NCI-H524 treated with DMSO at 0.1 percent for 48 hours (cell line): ENCODE measurements at regions not wholly inside any gene's neighbourhood (a gene's known extent, or its start where the extent isn't known, plus 50 kb on each side); places are given as distances from the start of the nearest gene placed in this dataset.

Experiments
- DNase-seq: peaks from one replicate; lab custom pipeline; 2025; lab: John Stamatoyannopoulos, UW

GRCh38 chr18:41540237-41540871 is 414.7 kb upstream of the PIK3C3 start:
- DNase-seq, result no peak

- DNase-seq, result no peak
Observed at GRCh38 chr18:41538751-41539150, 416.3 kb upstream of the PIK3C3 start.

GRCh38 chr18:41537666-41538065 is 417.4 kb upstream of the PIK3C3 start:
- no peak for DNase-seq

- DNase-seq, result no peak
Observed at GRCh38 chr18:41532344-41533086, 422.5 kb upstream of the PIK3C3 start.

GRCh38 chr18:41530970-41531369 is 424.1 kb upstream of the PIK3C3 start:
- DNase-seq, result no peak

DNA sequence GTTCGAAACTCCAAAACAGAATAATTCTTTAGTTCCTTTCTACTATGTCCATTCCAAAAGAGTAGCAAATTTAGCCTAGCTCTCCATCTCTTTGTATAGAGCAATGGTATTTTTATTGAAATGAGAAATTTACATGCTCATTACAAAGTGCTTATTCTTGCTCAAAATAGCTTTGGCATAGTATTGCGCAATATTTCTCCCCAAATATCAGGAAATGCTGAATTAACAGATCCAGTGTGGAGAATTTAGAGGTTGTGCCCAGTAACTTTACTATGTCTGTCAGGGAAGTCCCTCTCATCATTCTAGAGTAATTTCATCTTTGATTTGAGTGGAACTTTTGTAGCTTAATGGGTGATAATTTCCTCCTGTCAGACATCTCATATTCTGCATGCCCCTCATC is 425.9 kb upstream of the PIK3C3 start:
- DNase-seq, result no peak

- DNase-seq, result no peak
Observed at GRCh38 chr18:41526054-41526453, 429.0 kb upstream of the PIK3C3 start.

GRCh38 chr18:41524674-41525470 is 430.2 kb upstream of the PIK3C3 start:
- DNase-seq, result no peak

DNA sequence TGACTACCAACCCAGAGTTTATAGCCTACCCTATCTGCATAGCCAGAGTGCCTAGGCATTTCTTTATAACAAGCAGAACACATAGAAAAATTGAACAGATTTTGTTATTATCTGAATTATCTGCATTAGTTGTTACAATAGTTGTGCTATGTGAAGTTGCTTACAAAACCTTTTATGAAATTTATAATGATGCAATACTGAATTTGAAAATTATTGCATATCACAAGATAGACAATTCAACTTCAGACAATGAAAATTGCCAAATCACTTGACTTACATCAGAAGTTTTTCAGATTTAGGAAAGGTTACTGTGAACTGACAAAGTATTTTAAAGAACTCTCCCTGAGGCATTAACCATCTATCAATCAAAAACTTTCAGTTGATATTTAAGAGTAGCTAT is 437.9 kb upstream of the PIK3C3 start:
- DNase-seq, result no peak

DNA sequence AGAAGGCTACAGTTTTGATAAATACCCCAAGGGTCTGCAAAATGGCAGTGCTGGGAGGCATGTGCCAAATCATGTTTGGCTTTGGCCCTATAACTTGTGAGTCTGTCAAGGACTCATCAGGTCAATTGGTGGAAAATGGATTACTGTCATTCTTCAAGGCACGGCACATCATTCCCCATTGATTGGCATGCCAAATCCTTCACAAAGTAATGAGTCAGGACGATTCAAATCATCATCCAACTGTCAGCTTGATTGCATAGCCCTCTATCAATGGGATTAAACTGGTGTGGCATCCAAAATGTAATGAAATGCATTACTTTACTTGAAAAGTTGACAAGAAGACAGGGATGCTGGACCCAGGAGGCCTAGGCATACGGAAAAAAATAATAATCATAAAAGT is 441.6 kb upstream of the PIK3C3 start:
- DNase-seq, result no peak

GRCh38 chr18:41504316-41504715 is 450.7 kb upstream of the PIK3C3 start:
- DNase-seq, result no peak

GRCh38 chr18:41501848-41502247 is 453.2 kb upstream of the PIK3C3 start:
- DNase-seq, result no peak

- no peak for DNase-seq
Observed at GRCh38 chr18:41499345-41499744, 455.7 kb upstream of the PIK3C3 start.

- no peak for DNase-seq
Observed at GRCh38 chr18:41490861-41491260, 464.2 kb upstream of the PIK3C3 start.

- DNase-seq, result no peak
Observed at GRCh38 chr18:41486575-41486974, 468.5 kb upstream of the PIK3C3 start.

GRCh38 chr18:41484069-41484468 is 471.0 kb upstream of the PIK3C3 start:
- DNase-seq, result no peak

DNA sequence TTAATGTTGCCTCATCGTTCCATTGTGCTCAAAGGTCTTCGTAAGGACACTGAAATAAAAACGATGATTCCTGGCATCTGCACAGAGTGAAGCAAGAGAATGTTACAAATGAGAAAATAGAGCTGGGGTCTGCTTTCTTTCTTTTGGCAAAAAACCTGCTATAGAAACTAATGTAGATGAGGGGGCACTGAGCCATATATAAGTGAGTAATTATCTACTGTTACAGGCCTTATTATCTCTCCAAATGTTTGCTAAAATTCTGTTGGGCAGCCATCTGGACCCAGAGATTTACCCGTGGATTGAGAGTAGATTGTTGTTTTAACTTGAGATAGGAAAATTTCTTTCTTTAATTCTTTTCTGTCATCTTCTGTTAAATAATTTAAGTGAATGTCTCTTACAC is 472.5 kb upstream of the PIK3C3 start:
- peak; percentile 60 for DNase-seq

- no peak for DNase-seq
Observed at GRCh38 chr18:41466436-41467160, 488.4 kb upstream of the PIK3C3 start.

- no peak for DNase-seq
Observed at GRCh38 chr18:41465386-41465785, 489.6 kb upstream of the PIK3C3 start.

GRCh38 chr18:41464278-41464677 is 490.8 kb upstream of the PIK3C3 start:
- no peak for DNase-seq

DNA sequence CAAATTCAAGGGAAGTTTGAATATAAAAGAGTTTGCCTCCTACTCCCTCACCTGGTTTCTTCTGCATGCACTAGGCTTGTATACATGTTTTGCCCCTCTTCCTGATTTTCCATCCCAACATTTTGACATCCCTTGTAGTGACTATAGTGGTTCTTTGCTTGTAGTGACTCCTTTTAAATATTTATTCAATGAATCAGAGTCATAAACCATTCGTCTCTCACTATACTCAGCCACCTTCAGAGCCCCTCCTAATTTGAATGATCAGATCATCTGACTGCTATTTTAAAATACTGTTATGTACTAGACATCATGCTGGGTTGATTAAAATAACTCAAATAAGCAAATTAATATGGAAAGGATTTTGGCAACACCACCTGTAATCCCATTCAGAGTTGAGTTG is 492.1 kb upstream of the PIK3C3 start:
- no peak for DNase-seq

- no peak for DNase-seq
Observed at GRCh38 chr18:41461114-41461513, 493.9 kb upstream of the PIK3C3 start.
